Esophagus squamous epithelium (tissue), 4 donors: ENCODE measurements at regions not wholly inside any gene's neighbourhood (a gene's known extent, or its start where the extent isn't known, plus 50 kb on each side); places are given as distances from the start of the nearest gene placed in this dataset.

Experiments used
- CTCF ChIP-seq, 6 experiments: fragments of 450-650 bp in 4 of 6; fragments of 200-600 bp in 2 of 6; sonication (generic) in 2 of 6; IDR thresholded peaks; one replicate each; pipeline ENCODE4 v1.5.1; 2016 to 2019; ENCODE audit warnings: antibody characterized with exemption in 6 of 6, mild to moderate bottlenecking in 4 of 6, moderate library complexity in 4 of 6
- POLR2A ChIP-seq, 4 donors: fragments of 450-650 bp; IDR thresholded peaks; one replicate each; pipeline ENCODE4 v1.6.1; 2017; ENCODE audit warnings: antibody characterized with exemption in 4 of 4, mild to moderate bottlenecking in 4 of 4, moderate library complexity in 3 of 4

GRCh38 chr5:62969409-62970120 lies 390.9 kb downstream of the LRRC70 start:
- TF ChIP-seq POLR2A (IDR thresholded peaks at IDR 0.05) (no peak), CTCF (IDR thresholded peaks at IDR 0.05) (no peak)
